HCT116 (cell line): ENCODE measurements at regions not wholly inside any gene's neighbourhood (a gene's known extent, or its start where the extent isn't known, plus 50 kb on each side); places are given as distances from the start of the nearest gene placed in this dataset.

Source experiments
- ATAC-seq: fragments of 200-7000 bp; cut with Tn5 transposase; 2 replicates; pipeline ENCODE4 v1.9.1; 2020; ENCODE audit warnings: mild to moderate bottlenecking, moderate library complexity
- BruUV-seq: library from RNA; stranded (reverse); fragments of 400-500 nt; replicated peaks from 2 replicates; lab custom pipeline; 2021; lab: Mats Ljungman, UMichigan
- CTCF ChIA-PET: fragments of 300-600 bp; sonication (Branson Sonifier 250); formaldehyde crosslinking; loops from one replicate; lab custom pipeline; 2021; ENCODE audit warnings: antibody characterized with exemption; lab: Charles Lee
- POLR2A ChIA-PET: fragments of 300-600, 350-600 bp; sonication (Branson Sonifier 250); formaldehyde crosslinking; loops from one replicate; lab custom pipeline; 2021; ENCODE audit warnings: antibody characterized with exemption; lab: Charles Lee
- RAD21 ChIA-PET, 2 experiments: fragments of 300-600 bp; sonication (Branson Sonifier 250); formaldehyde crosslinking; loops; one replicate each; lab custom pipeline; 2023; ENCODE audit warnings: low total read pairs in 2 of 2; ENCODE audit not compliant: uncharacterized antibody in 2 of 2, unreplicated experiment in 2 of 2, low non-redundant PET in 1 of 2; lab: Charles Lee
- DNase-seq: peaks from one replicate; pipeline ENCODE4 v3.0.0-alpha.2; 2010; ENCODE audit warnings: low read depth, low spot score
- H2AFZ ChIP-seq: fragments of 200-600 bp; shearing (Covaris generic), sonication (generic); 2 replicates; pipeline ENCODE4 v1.6.1; 2017; ENCODE audit warnings: low read depth, mixed run types, mixed read lengths, antibody characterized with exemption, low read length; ENCODE audit not compliant: poor library complexity, severe bottlenecking
- H3K27ac ChIP-seq: 2 replicates; pipeline ENCODE4 v1.5.1; 2012; ENCODE audit warnings: low read depth, low read length
- H3K27me3 ChIP-seq: fragments of 200-600 bp; sonication (generic); 2 replicates; pipeline ENCODE4 v1.6.1; 2016; ENCODE audit warnings: mixed run types, low read length, mixed read lengths; ENCODE audit not compliant: insufficient read depth
- H3K36me3 ChIP-seq, 2 experiments: fragments of 200-500 bp in 1 of 2; fragments of 200-600 bp in 1 of 2; sonication (Bioruptor generic) in 1 of 2; sonication (generic) in 1 of 2; 2 replicates each; pipeline versions ENCODE4 v1.5.1 to v1.6.1; 2014 to 2016; ENCODE audit warnings: low read length in 2 of 2, inconsistent platforms in 1 of 2, mixed read lengths in 1 of 2, mixed run types in 1 of 2; ENCODE audit not compliant: insufficient read depth in 2 of 2, control insufficient read depth in 1 of 2
- H3K4me1 ChIP-seq, 2 experiments: fragments of 200-600 bp in 1 of 2; sonication (generic) in 1 of 2; 2 replicates each; pipeline versions ENCODE4 v1.5.1 to v1.6.1; 2012 to 2017; ENCODE audit warnings: low read length in 2 of 2, inconsistent platforms in 1 of 2, mild to moderate bottlenecking in 1 of 2, mixed read lengths in 1 of 2, mixed run types in 1 of 2, moderate library complexity in 1 of 2; ENCODE audit not compliant: insufficient read depth in 2 of 2, control insufficient read depth in 1 of 2
- H3K4me2 ChIP-seq: fragments of 200-600 bp; sonication (generic); 2 replicates; pipeline ENCODE4 v1.6.1; 2017; ENCODE audit warnings: mixed run types, low read length, mixed read lengths
- H3K4me3 ChIP-seq, 2 experiments: fragments of 200-600 bp in 1 of 2; sonication (generic) in 1 of 2; replicated peaks in 1 of 2; 2 replicates each; pipeline ENCODE4 v1.5.1; 2011 to 2016; ENCODE audit warnings: low read length in 2 of 2, control low read depth in 1 of 2, low read depth in 1 of 2, mild to moderate bottlenecking in 1 of 2, mixed read lengths in 1 of 2, mixed run types in 1 of 2
- H3K79me2 ChIP-seq: fragments of 200-600 bp; sonication (generic); 2 replicates; pipeline ENCODE4 v1.6.1; 2017; ENCODE audit warnings: mild to moderate bottlenecking, mixed run types, low read length, moderate library complexity, mixed read lengths; ENCODE audit not compliant: insufficient read depth
- H3K9ac ChIP-seq: fragments of 200-600 bp; sonication (generic); 2 replicates; pipeline ENCODE4 v1.6.1; 2016; ENCODE audit warnings: low read length, mixed read lengths
- H3K9me2 ChIP-seq: fragments of 200-600 bp; sonication (generic), shearing (Covaris generic); 2 replicates; pipeline ENCODE4 v1.6.1; 2017; ENCODE audit warnings: mixed run types, mild to moderate bottlenecking, moderate library complexity; ENCODE audit not compliant: insufficient read depth
- H3K9me3 ChIP-seq, 2 experiments: fragments of 200-500 bp in 1 of 2; fragments of 200-600 bp in 1 of 2; sonication (Bioruptor generic) in 1 of 2; sonication (generic) in 1 of 2; 2 replicates each; pipeline ENCODE4 v1.6.1; 2014 to 2017; ENCODE audit warnings: low read length in 2 of 2, mixed read lengths in 2 of 2, inconsistent platforms in 1 of 2, low read depth in 1 of 2, mild to moderate bottlenecking in 1 of 2, mixed run types in 1 of 2, moderate library complexity in 1 of 2; ENCODE audit not compliant: control insufficient read depth in 1 of 2, insufficient read depth in 1 of 2
- H4K20me1 ChIP-seq: fragments of 200-600 bp; sonication (generic), shearing (Covaris generic); 2 replicates; pipeline ENCODE4 v1.6.1; 2017; ENCODE audit warnings: mixed run types, mild to moderate bottlenecking, moderate library complexity; ENCODE audit not compliant: insufficient read depth
- CBX3 ChIP-seq: IDR thresholded peaks from 2 replicates; pipeline ENCODE4 v1.6.1; 2012; ENCODE audit warnings: low read depth
- CEBPB ChIP-seq: IDR thresholded peaks from 2 replicates; pipeline ENCODE4 v1.6.1; 2012; ENCODE audit warnings: low read depth
- EGR1 ChIP-seq: IDR thresholded peaks from 2 replicates; pipeline ENCODE4 v1.6.1; 2012; ENCODE audit warnings: low read depth
- ELF1 ChIP-seq: IDR thresholded peaks from 2 replicates; pipeline ENCODE4 v1.6.1; 2012; ENCODE audit warnings: low read depth, borderline replicate concordance
- EZH2 ChIP-seq: fragments of 200-600 bp; sonication (generic); IDR thresholded peaks from 2 replicates; pipeline ENCODE4 v1.6.1; 2017; ENCODE audit warnings: antibody characterized with exemption, mixed run types
- EZH2phosphoT487 ChIP-seq: fragments of 200-600 bp; IDR thresholded peaks from 2 replicates; pipeline ENCODE4 v1.6.1; 2018; ENCODE audit warnings: antibody characterized with exemption, borderline replicate concordance
- JUND ChIP-seq: IDR thresholded peaks from 2 replicates; pipeline ENCODE4 v1.6.1; 2012
- MAX ChIP-seq: IDR thresholded peaks from 2 replicates; pipeline ENCODE4 v1.6.1; 2012
- POLR2A ChIP-seq: IDR thresholded peaks from 2 replicates; pipeline ENCODE4 v1.7.0; 2011; ENCODE audit warnings: borderline replicate concordance; ENCODE audit not compliant: insufficient read depth, insufficient read length; ENCODE audit errors: extremely low read depth
- REST ChIP-seq: IDR thresholded peaks from 2 replicates; pipeline ENCODE4 v1.6.1; 2012; ENCODE audit warnings: low read depth
- SIN3A ChIP-seq: IDR thresholded peaks from 2 replicates; pipeline ENCODE4 v1.6.1; 2012; ENCODE audit warnings: low read depth
- TCF7L2 ChIP-seq: IDR thresholded peaks from 2 replicates; pipeline ENCODE4 v1.7.0; 2011; ENCODE audit warnings: borderline replicate concordance, inconsistent platforms; ENCODE audit not compliant: insufficient read depth, insufficient read length; ENCODE audit errors: extremely low read depth
- YY1 ChIP-seq: IDR thresholded peaks from 2 replicates; pipeline ENCODE4 v1.6.1; 2011; ENCODE audit warnings: low read length, low read depth, moderate library complexity, mild to moderate bottlenecking; ENCODE audit not compliant: insufficient replicate concordance; ENCODE audit errors: extremely low read depth
- ZBTB33 ChIP-seq: IDR thresholded peaks from 2 replicates; pipeline ENCODE4 v1.6.1; 2011; ENCODE audit warnings: mild to moderate bottlenecking, low read length, moderate library complexity; ENCODE audit not compliant: insufficient replicate concordance; ENCODE audit errors: extremely low read depth
- ZFX ChIP-seq: fragments of 450-650 bp; IDR thresholded peaks from 2 replicates; pipeline ENCODE4 v1.6.1; 2017
- ZNF274 ChIP-seq: fragments of 200-500 bp; sonication (Bioruptor generic); IDR thresholded peaks from 2 replicates; pipeline ENCODE4 v1.6.1; 2014; ENCODE audit warnings: mild to moderate bottlenecking, low read depth, low read length, inconsistent platforms
- intact Hi-C: fragments of 100-400 bp; cut with micrococcal nuclease; formaldehyde crosslinking; loops from 2 replicates; pipeline ENCODE4 v1.10.0; 2022
- TF ChIP-seq, protein P1 (sequence below), 3 experiments: fragments of 200-600 bp in 1 of 3; sonication (generic) in 1 of 3; IDR thresholded peaks in 2 of 3; conservative IDR thresholded peaks in 1 of 3; 2 replicates each; pipeline ENCODE4 v1.5.1; 2012 to 2017; ENCODE audit warnings: low read depth in 2 of 3, low read length in 2 of 3, antibody characterized with exemption in 1 of 3, borderline replicate concordance in 1 of 3, control low read depth in 1 of 3, mild to moderate bottlenecking in 1 of 3, mixed read lengths in 1 of 3, mixed run types in 1 of 3, moderate library complexity in 1 of 3; ENCODE audit not compliant: insufficient read depth in 1 of 3

DNA sequence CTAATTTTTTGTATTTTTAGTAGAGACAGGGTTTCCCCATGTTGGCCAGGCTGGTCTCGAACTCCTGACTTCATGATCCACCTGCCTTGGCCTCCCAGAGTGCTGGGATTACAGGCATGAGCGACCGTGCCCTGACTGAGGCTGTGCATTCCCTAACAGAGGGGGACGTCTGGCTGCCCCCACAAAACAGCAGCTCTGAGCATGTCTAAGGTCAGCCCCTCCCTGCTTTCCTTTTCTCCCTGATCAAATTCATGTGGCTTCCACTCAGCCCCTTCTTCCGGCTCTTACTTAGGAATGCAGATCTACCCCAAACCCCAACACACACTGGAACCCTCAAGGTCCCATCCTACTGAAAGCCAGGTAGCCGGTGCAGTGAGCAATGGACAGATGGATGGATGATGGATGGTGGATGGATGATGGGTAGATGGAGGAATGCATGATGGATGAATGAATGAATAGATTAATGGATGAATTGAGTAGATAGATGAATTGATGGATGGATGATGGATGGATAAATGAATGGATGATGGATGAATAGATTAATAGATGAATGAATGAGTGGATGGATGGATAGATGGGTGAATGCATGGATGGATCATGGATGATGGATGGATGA lies 91.5 kb upstream of the BHLHE23 start:
- Histone ChIP-seq H3K4me2 (no peak overlapping the region), H2AFZ (no peak overlapping the region), H3K9ac (no peak overlapping the region), H3K4me3 (no peak overlapping the region), H3K9me2 (no peaks in the 10 kb centered on the region), H3K79me2 (no peaks in the 10 kb centered on the region), H3K27me3 (peaks cover 4% of the 10 kb centered on the region; the same call in 1 of the 2 replicates), H3K36me3 (no peaks in the 10 kb centered on the region), H4K20me1 (no peaks in the 10 kb centered on the region), H3K27ac (no peak overlapping the region)
- intact Hi-C loops: no loop called here
- no peak for DNase-seq
- CTCF ChIA-PET: no interaction called here
- TF ChIP-seq, protein P1, sequence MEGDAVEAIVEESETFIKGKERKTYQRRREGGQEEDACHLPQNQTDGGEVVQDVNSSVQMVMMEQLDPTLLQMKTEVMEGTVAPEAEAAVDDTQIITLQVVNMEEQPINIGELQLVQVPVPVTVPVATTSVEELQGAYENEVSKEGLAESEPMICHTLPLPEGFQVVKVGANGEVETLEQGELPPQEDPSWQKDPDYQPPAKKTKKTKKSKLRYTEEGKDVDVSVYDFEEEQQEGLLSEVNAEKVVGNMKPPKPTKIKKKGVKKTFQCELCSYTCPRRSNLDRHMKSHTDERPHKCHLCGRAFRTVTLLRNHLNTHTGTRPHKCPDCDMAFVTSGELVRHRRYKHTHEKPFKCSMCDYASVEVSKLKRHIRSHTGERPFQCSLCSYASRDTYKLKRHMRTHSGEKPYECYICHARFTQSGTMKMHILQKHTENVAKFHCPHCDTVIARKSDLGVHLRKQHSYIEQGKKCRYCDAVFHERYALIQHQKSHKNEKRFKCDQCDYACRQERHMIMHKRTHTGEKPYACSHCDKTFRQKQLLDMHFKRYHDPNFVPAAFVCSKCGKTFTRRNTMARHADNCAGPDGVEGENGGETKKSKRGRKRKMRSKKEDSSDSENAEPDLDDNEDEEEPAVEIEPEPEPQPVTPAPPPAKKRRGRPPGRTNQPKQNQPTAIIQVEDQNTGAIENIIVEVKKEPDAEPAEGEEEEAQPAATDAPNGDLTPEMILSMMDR (IDR thresholded peaks at IDR 0.05 in 2 of 3, conservative IDR thresholded peaks at IDR 0.05 in 1 of 3; ENCODE audit: borderline replicate concordance in 1 of 3, insufficient read depth in 1 of 3, low read depth in 2 of 3, low read length in 2 of 3): no peak
- no peak for TF ChIP-seq REST
- no peak for TF ChIP-seq EZH2phosphoT487
- TF ChIP-seq EZH2: no peak
- no peak for TF ChIP-seq EGR1
- TF ChIP-seq YY1: no peak
- no peak for TF ChIP-seq ELF1
- TF ChIP-seq TCF7L2: no peak
- no peak for TF ChIP-seq POLR2A
- no peak for TF ChIP-seq ZNF274
- no peak for TF ChIP-seq ZBTB33
- TF ChIP-seq SIN3A: no peak
- no peak for TF ChIP-seq CEBPB
- no peak for TF ChIP-seq CBX3
- no peak for TF ChIP-seq ZFX
- no peak for TF ChIP-seq JUND
- TF ChIP-seq MAX: no peak
- TF ChIP-seq, all 23 proteins: peak for 0
- Histone ChIP-seq H3K9me3 (no peaks in the 10 kb centered on the region), H3K4me1 (peaks cover 5 to 15% of the 10 kb centered on the region in 2 experiments)
- RAD21 ChIA-PET: no interaction called here
- BruUV-seq: no TSS peak
- POLR2A ChIA-PET: no interaction called here
- ATAC-seq: no peak
